SH-SY5Y (cell line): ENCODE measurements at regions not wholly inside any gene's neighbourhood (a gene's known extent, or its start where the extent isn't known, plus 50 kb on each side); places are given as distances from the start of the nearest gene placed in this dataset.

Experiments
- GATA2 ChIP-seq: IDR thresholded peaks from 2 replicates; pipeline ENCODE4 v1.6.1; 2011; ENCODE audit warnings: mild to moderate bottlenecking, low read depth, low read length
- GATA3 ChIP-seq: IDR thresholded peaks from 2 replicates; pipeline ENCODE4 v1.6.1; 2011; ENCODE audit warnings: low read depth, mild to moderate bottlenecking, low read length, moderate library complexity

DNA sequence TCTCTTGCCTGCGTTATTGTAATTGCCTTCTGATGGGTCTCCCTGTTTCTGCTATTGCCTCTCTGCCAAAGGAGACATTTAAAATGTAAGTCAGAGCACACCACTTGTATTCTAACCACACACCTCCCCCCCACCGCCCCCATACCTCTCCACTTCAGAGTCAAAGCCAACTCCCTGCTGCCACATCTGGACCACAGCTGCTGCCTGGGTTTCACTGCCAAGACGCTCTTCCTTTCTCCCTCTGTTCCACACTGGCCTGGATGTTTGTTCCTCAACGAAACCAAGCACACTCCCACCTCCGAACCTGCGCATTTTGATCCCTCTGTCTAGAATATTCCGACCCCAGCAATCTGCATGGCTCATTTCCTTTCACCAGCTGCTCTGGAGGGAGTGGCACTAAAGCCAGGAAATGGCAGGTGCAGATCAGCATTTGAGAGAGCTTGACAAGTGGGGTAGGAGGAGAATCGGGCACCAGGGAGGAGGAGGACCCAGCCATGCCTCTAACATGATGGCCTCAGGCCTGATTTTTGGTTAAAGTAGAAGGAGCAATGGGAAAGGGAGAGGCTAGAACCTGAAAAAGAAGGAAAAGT, 92.4 kb upstream of the HS3ST2 start:
- TF ChIP-seq GATA2: no peak
- TF ChIP-seq GATA3: no peak
